MM.1S (cell line): ENCODE measurements at regions not wholly inside any gene's neighbourhood (a gene's known extent, or its start where the extent isn't known, plus 50 kb on each side); places are given as distances from the start of the nearest gene placed in this dataset.

Experiments used
- DNase-seq: peaks from one replicate; pipeline ENCODE4 v3.0.0-alpha.2; 2015
- H2AFZ ChIP-seq: fragments of 300-600 bp; sonication (generic); 2 replicates; pipeline ENCODE4 v1.6.0; 2016; ENCODE audit warnings: antibody characterized with exemption, low read length
- H3F3A ChIP-seq: fragments of 300-600 bp; sonication (generic); 2 replicates; pipeline ENCODE4 v1.6.1; 2016; ENCODE audit warnings: mild to moderate bottlenecking, antibody characterized with exemption, low read length, moderate library complexity, mixed read lengths; ENCODE audit not compliant: insufficient read depth
- H3K27ac ChIP-seq: fragments of 300-600 bp; sonication (generic); 2 replicates; pipeline ENCODE4 v1.5.1; 2016; ENCODE audit warnings: mild to moderate bottlenecking, low read length
- H3K27me3 ChIP-seq: fragments of 300-600 bp; sonication (generic); replicated peaks from 2 replicates; pipeline ENCODE4 v1.6.0; 2016; ENCODE audit warnings: low read length; ENCODE audit not compliant: insufficient read depth
- H3K36me3 ChIP-seq: fragments of 300-600 bp; sonication (generic); replicated peaks from 2 replicates; pipeline ENCODE4 v1.6.1; 2016; ENCODE audit warnings: mild to moderate bottlenecking, low read length, mixed read lengths; ENCODE audit not compliant: insufficient read depth
- H3K4me1 ChIP-seq: fragments of 300-600 bp; sonication (generic); 2 replicates; pipeline ENCODE4 v1.6.1; 2016; ENCODE audit warnings: low read length, mixed read lengths
- H3K4me2 ChIP-seq: fragments of 300-600 bp; sonication (generic); 2 replicates; pipeline ENCODE4 v1.6.0; 2016; ENCODE audit warnings: low read depth, low read length
- H3K4me3 ChIP-seq: fragments of 300-600 bp; sonication (generic); 2 replicates; pipeline ENCODE4 v1.5.1; 2016; ENCODE audit warnings: low read length, mixed read lengths
- H3K79me2 ChIP-seq: fragments of 300-600 bp; sonication (generic); 2 replicates; pipeline ENCODE4 v1.6.1; 2016; ENCODE audit warnings: mixed run types, low read length, mixed read lengths
- H3K9ac ChIP-seq: fragments of 300-600 bp; sonication (generic); 2 replicates; pipeline ENCODE4 v1.6.1; 2016; ENCODE audit warnings: low read length, mixed read lengths
- H3K9me2 ChIP-seq: fragments of 300-600 bp; sonication (generic); replicated peaks from 2 replicates; pipeline ENCODE4 v1.6.1; 2016; ENCODE audit warnings: mild to moderate bottlenecking, low read length, mixed read lengths; ENCODE audit not compliant: insufficient read depth
- H3K9me3 ChIP-seq: fragments of 300-600 bp; sonication (generic); replicated peaks from 2 replicates; pipeline ENCODE4 v1.6.1; 2016; ENCODE audit warnings: mild to moderate bottlenecking, low read length, mixed read lengths; ENCODE audit not compliant: insufficient read depth
- H4K20me1 ChIP-seq: fragments of 300-600 bp; sonication (generic); 2 replicates; pipeline ENCODE4 v1.6.1; 2016; ENCODE audit warnings: mild to moderate bottlenecking, low read length, moderate library complexity, mixed read lengths; ENCODE audit not compliant: insufficient read depth
- EZH2 ChIP-seq: fragments of 300-600 bp; sonication (generic); optimal IDR thresholded peaks from 2 replicates; pipeline ENCODE3; 2017; ENCODE audit warnings: low read depth, mild to moderate bottlenecking, antibody characterized with exemption, low read length, mixed read lengths
- EZH2phosphoT487 ChIP-seq: fragments of 300-600 bp; sonication (generic); IDR thresholded peaks from 2 replicates; pipeline ENCODE4 v1.6.1; 2018; ENCODE audit warnings: antibody characterized with exemption, low read length
- TF ChIP-seq, protein P1 (sequence below): fragments of 300-600 bp; sonication (generic); IDR thresholded peaks from 2 replicates; pipeline ENCODE4 v1.5.1; 2016; ENCODE audit warnings: antibody characterized with exemption, low read length, mixed read lengths

- Histone ChIP-seq H3K4me2 (no peak overlapping the region), H3K9ac (no peak overlapping the region), H3K4me3 (no peak overlapping the region), H3K36me3 (no peaks in the 10 kb centered on the region), H2AFZ (no peak overlapping the region), H3K27ac (no peak overlapping the region), H3F3A (no peaks in the 10 kb centered on the region), H4K20me1 (no peaks in the 10 kb centered on the region), H3K79me2 (no peaks in the 10 kb centered on the region), H3K9me2 (no peaks in the 10 kb centered on the region), H3K4me1 (no peaks in the 10 kb centered on the region), H3K9me3 (no peaks in the 10 kb centered on the region), H3K27me3 (no peaks in the 10 kb centered on the region)
- no peak for DNase-seq
- TF ChIP-seq EZH2 (no peak), EZH2phosphoT487 (no peak)
- TF ChIP-seq, protein P1, sequence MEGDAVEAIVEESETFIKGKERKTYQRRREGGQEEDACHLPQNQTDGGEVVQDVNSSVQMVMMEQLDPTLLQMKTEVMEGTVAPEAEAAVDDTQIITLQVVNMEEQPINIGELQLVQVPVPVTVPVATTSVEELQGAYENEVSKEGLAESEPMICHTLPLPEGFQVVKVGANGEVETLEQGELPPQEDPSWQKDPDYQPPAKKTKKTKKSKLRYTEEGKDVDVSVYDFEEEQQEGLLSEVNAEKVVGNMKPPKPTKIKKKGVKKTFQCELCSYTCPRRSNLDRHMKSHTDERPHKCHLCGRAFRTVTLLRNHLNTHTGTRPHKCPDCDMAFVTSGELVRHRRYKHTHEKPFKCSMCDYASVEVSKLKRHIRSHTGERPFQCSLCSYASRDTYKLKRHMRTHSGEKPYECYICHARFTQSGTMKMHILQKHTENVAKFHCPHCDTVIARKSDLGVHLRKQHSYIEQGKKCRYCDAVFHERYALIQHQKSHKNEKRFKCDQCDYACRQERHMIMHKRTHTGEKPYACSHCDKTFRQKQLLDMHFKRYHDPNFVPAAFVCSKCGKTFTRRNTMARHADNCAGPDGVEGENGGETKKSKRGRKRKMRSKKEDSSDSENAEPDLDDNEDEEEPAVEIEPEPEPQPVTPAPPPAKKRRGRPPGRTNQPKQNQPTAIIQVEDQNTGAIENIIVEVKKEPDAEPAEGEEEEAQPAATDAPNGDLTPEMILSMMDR = no peak
Measured at GRCh38 chr5:167393358-167393757, 898.1 kb upstream of the WWC1 start.

DNA sequence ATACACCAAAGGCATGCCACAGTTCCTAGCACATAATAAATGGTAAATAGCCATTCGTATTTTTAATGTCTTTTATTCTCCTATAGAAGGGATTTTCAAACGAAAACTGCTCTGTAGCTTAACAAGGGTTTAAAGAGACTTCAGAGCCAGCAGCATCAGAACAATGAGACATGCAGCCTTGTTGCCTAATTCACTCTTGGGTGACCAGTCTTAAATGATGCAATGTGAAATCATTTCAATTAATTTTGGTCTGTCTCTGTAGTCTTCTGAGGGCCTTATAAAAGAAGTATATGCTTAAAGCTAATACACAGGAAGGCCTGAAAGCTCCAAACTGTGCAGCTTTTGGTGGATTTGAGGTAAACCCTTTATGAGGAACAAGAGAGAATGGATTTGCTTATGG lies 888.8 kb upstream of the WWC1 start:
- no peaks in the 10 kb centered on the region for H4K20me1 ChIP-seq
- no peaks in the 10 kb centered on the region for H3F3A ChIP-seq
- no peaks in the 10 kb centered on the region for H3K27me3 ChIP-seq
- no peak overlapping the region for H3K4me2 ChIP-seq
- no peaks in the 10 kb centered on the region for H3K9me3 ChIP-seq
- no peak for DNase-seq
- no peak overlapping the region for H3K27ac ChIP-seq
- H3K4me1 ChIP-seq = no peaks in the 10 kb centered on the region
- H3K79me2 ChIP-seq = no peaks in the 10 kb centered on the region
- no peak overlapping the region for H3K9ac ChIP-seq
- no peaks in the 10 kb centered on the region for H3K36me3 ChIP-seq
- no peaks in the 10 kb centered on the region for H3K9me2 ChIP-seq
- TF ChIP-seq, protein P1 = no peak
- no peak for TF ChIP-seq EZH2phosphoT487
- no peak for TF ChIP-seq EZH2
- no peak overlapping the region for H3K4me3 ChIP-seq
- no peak overlapping the region for H2AFZ ChIP-seq

DNA sequence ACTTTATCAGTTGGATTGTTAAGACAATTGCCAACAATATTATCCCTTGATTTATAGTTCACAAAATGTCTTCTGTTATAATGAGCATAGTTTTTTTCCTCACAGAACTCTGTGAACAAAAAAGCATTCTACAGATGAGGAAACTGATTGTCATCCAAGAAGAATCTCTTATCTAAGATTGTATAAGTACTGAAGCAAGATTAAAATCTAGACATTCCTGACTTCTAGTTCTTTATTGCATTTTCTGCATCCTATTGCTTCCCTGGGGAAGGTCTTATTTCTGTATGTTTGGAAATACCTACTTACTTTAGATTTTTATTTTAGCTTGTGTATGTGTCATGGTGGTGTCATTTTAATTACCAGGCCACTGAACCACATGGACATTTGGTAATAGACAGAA lies 884.9 kb upstream of the WWC1 start:
- Histone ChIP-seq H4K20me1 (no peaks in the 10 kb centered on the region), H3K79me2 (no peaks in the 10 kb centered on the region), H3K9me2 (no peaks in the 10 kb centered on the region), H3K9me3 (no peaks in the 10 kb centered on the region), H3K27ac (no peak overlapping the region), H2AFZ (no peak overlapping the region), H3F3A (no peaks in the 10 kb centered on the region), H3K4me3 (no peak overlapping the region), H3K4me1 (no peaks in the 10 kb centered on the region), H3K27me3 (no peaks in the 10 kb centered on the region), H3K36me3 (no peaks in the 10 kb centered on the region), H3K4me2 (no peak overlapping the region), H3K9ac (no peak overlapping the region)
- TF ChIP-seq, protein P1 = no peak
- TF ChIP-seq EZH2phosphoT487 (no peak), EZH2 (no peak)
- no peak for DNase-seq

- no peaks in the 10 kb centered on the region for H3K79me2 ChIP-seq
- no peak overlapping the region for H3K27ac ChIP-seq
- H2AFZ ChIP-seq = no peak overlapping the region
- no peaks in the 10 kb centered on the region for H4K20me1 ChIP-seq
- H3K9ac ChIP-seq = no peak overlapping the region
- H3F3A ChIP-seq = no peaks in the 10 kb centered on the region
- TF ChIP-seq EZH2 = no peak
- no peak for TF ChIP-seq EZH2phosphoT487
- TF ChIP-seq, protein P1 = no peak
- no peak overlapping the region for H3K4me3 ChIP-seq
- no peak overlapping the region for H3K4me2 ChIP-seq
- no peaks in the 10 kb centered on the region for H3K4me1 ChIP-seq
- H3K27me3 ChIP-seq = no peaks in the 10 kb centered on the region
- no peaks in the 10 kb centered on the region for H3K9me3 ChIP-seq
- no peaks in the 10 kb centered on the region for H3K36me3 ChIP-seq
- no peak for DNase-seq
- H3K9me2 ChIP-seq = no peaks in the 10 kb centered on the region
Measured at GRCh38 chr5:167412556-167412955, 878.9 kb upstream of the WWC1 start.
